HepG2 (cell line): ENCODE measurements at regions not wholly inside any gene's neighbourhood (a gene's known extent, or its start where the extent isn't known, plus 50 kb on each side); places are given as distances from the start of the nearest gene placed in this dataset.

ENCODE experiments used
- ATAC-seq: fragments of 200-7000 bp; cut with Tn5 transposase; 3 replicates; pipeline ENCODE4 v1.9.1; 2020; ENCODE audit warnings: mild to moderate bottlenecking, moderate library complexity
- BruUV-seq: library from RNA; stranded (reverse); fragments of 400-500 nt; replicated peaks from 2 replicates; lab custom pipeline; 2021; lab: Mats Ljungman, UMichigan
- CTCF ChIA-PET: fragments of 300-600 bp; formaldehyde crosslinking; extraction: SDS; loops from one replicate; lab custom pipeline; 2021; ENCODE audit warnings: low total read pairs, inconsistent platforms, low intra/inter-chr PET ratio; lab: Yijun Ruan, JAX
- POLR2A ChIA-PET: fragments of 350-600 bp; sonication (Branson Sonifier 250); formaldehyde crosslinking; loops from one replicate; lab custom pipeline; 2020; ENCODE audit warnings: antibody characterized with exemption, inconsistent platforms; lab: Yijun Ruan, JAX
- DNase-seq: peaks from one replicate; pipeline ENCODE4 v3.0.0-alpha.2; 2015; ENCODE audit warnings: low spot score
- FAIRE-seq: peaks from 3 replicates; lab custom pipeline; 2011; peaks lifted over from hg19 to GRCh38; lab: Jason Lieb, UNC
- H2AFZ ChIP-seq: one replicate; pipeline ENCODE4 v1.6.1; 2011; ENCODE audit warnings: low read length, inconsistent platforms
- H3K27ac ChIP-seq: fragments of 300-600 bp; 3 replicates; pipeline ENCODE4 v1.8.0; 2011; ENCODE audit warnings: mixed run types, mild to moderate bottlenecking, mixed read lengths, low read length, inconsistent platforms; ENCODE audit not compliant: insufficient read depth; ENCODE audit errors: extremely low read length
- H3K27me3 ChIP-seq, 2 experiments: fragments of 200-600 bp in 1 of 2; 2 replicates in 1 of 2; 3 replicates in 1 of 2; pipeline versions ENCODE4 v1.6.0 to v1.8.0; 2011; ENCODE audit warnings: low read length in 2 of 2, mild to moderate bottlenecking in 2 of 2, moderate library complexity in 2 of 2, inconsistent platforms in 1 of 2; ENCODE audit not compliant: insufficient read depth in 2 of 2, control insufficient read depth in 1 of 2
- H3K36me3 ChIP-seq, 2 experiments: fragments of 200-600 bp in 1 of 2; replicated peaks in 1 of 2; 2 replicates in 1 of 2; 3 replicates in 1 of 2; pipeline versions ENCODE4 v1.5.1 to v1.8.0; 2011; ENCODE audit warnings: low read length in 2 of 2, inconsistent platforms in 1 of 2; ENCODE audit not compliant: insufficient read depth in 2 of 2, control insufficient read depth in 1 of 2
- H3K4me1 ChIP-seq: 2 replicates; pipeline ENCODE4 v1.5.1; 2012; ENCODE audit warnings: low read length, inconsistent platforms; ENCODE audit not compliant: insufficient read depth
- H3K4me2 ChIP-seq: 2 replicates; pipeline ENCODE4 v1.6.0; 2011; ENCODE audit warnings: low read depth, low read length, inconsistent platforms
- H3K4me3 ChIP-seq, 3 experiments: fragments of 200-600 bp in 1 of 3; sonication (generic), shearing (Covaris generic) in 1 of 3; replicated peaks in 1 of 3; 2 replicates each; pipeline ENCODE4 v1.5.1; 2011 to 2016; ENCODE audit warnings: low read length in 3 of 3, inconsistent platforms in 2 of 3, low read depth in 2 of 3, mild to moderate bottlenecking in 2 of 3, control low read depth in 1 of 3, mixed read lengths in 1 of 3; ENCODE audit not compliant: insufficient read depth in 1 of 3
- H3K79me2 ChIP-seq: one replicate; pipeline ENCODE4 v1.6.1; 2011; ENCODE audit warnings: low read length, inconsistent platforms; ENCODE audit not compliant: insufficient read depth
- H3K9ac ChIP-seq: 2 replicates; pipeline ENCODE4 v1.6.0; 2011; ENCODE audit warnings: mild to moderate bottlenecking, low read depth, low read length, inconsistent platforms; ENCODE audit not compliant: insufficient read depth
- H3K9me3 ChIP-seq: 2 replicates; pipeline ENCODE4 v1.5.1; 2012; ENCODE audit warnings: mild to moderate bottlenecking, low read length
- H4K20me1 ChIP-seq: 2 replicates; pipeline ENCODE4 v1.6.0; 2011; ENCODE audit warnings: inconsistent platforms, mild to moderate bottlenecking, low read length, moderate library complexity; ENCODE audit not compliant: insufficient read depth
- FOXC1 ChIP-seq: sonication (generic); formaldehyde crosslinking; IDR thresholded peaks from 2 replicates; pipeline ENCODE4 v1.8.0; 2022; ENCODE audit warnings: mild to moderate bottlenecking, missing genetic modification reagents, borderline replicate concordance
- KLF11 ChIP-seq: IDR thresholded peaks from 2 replicates; pipeline ENCODE4 v1.6.1; 2016; ENCODE audit warnings: missing compliant biosample characterization
- KLF15 ChIP-seq: sonication (generic); formaldehyde crosslinking; IDR thresholded peaks from 2 replicates; pipeline ENCODE4 v1.8.1; 2023; ENCODE audit warnings: borderline replicate concordance, mild to moderate bottlenecking, inconsistent platforms, missing genetic modification reagents, mixed read lengths
- MAFK ChIP-seq, 2 experiments: IDR thresholded peaks in 1 of 2; conservative IDR thresholded peaks in 1 of 2; 2 replicates each; pipeline ENCODE4 v1.6.1; 2011; ENCODE audit warnings: improper control_type of control experiment in 2 of 2, low read length in 2 of 2
- RNF2 ChIP-seq: fragments of 450-650 bp; conservative IDR thresholded peaks from 2 replicates; pipeline ENCODE4 v1.6.1; 2016; ENCODE audit warnings: low read depth
- ZNF124 ChIP-seq: sonication (generic); formaldehyde crosslinking; IDR thresholded peaks from 2 replicates; pipeline ENCODE4 v1.4.0; 2020; ENCODE audit warnings: missing genetic modification reagents
- ZNF3 ChIP-seq: IDR thresholded peaks from 2 replicates; pipeline ENCODE4 v1.7.0; 2017; ENCODE audit warnings: inconsistent platforms
- ZNF34 ChIP-seq: sonication (generic); formaldehyde crosslinking; IDR thresholded peaks from 2 replicates; pipeline ENCODE4 v1.4.0; 2020; ENCODE audit warnings: mild to moderate bottlenecking, missing genetic modification reagents, borderline replicate concordance
- ZNF558 ChIP-seq: sonication (generic); formaldehyde crosslinking; IDR thresholded peaks from 2 replicates; pipeline ENCODE4 v1.9.0; 2022; ENCODE audit warnings: mild to moderate bottlenecking, missing genetic modification reagents, borderline replicate concordance
- WGBS: methylation state at CpG from one replicate; pipeline ENCODE4 v1.1.6; 2017; ENCODE audit warnings: low lambda C conversion rate; 5-methylcytosine and 5-hydroxymethylcytosine counted together
- in situ Hi-C: cut with HindIII; loops from 2 replicates; pipeline ENCODE4 v1.10.0; 2017; ENCODE audit warnings: low pct_unique_long_range_greater_than_20kb; ENCODE audit not compliant: extremely low pct_ligation_motif_present
- intact Hi-C: fragments of 100-400 bp; cut with micrococcal nuclease; formaldehyde crosslinking; loops from one replicate; pipeline ENCODE4 v1.10.0; 2022; ENCODE audit not compliant: unreplicated experiment
- TF ChIP-seq, protein P1 (sequence below): sonication (generic); formaldehyde crosslinking; IDR thresholded peaks from 2 replicates; pipeline ENCODE4 v1.4.0; 2020; ENCODE audit warnings: missing genetic modification reagents, borderline replicate concordance
- TF ChIP-seq, protein P2 (sequence below): IDR thresholded peaks from 2 replicates; pipeline ENCODE4 v1.6.1; 2016; ENCODE audit warnings: missing compliant biosample characterization, missing genetic modification reagents, borderline replicate concordance
- TF ChIP-seq, protein P3 (sequence below): sonication (generic); formaldehyde crosslinking; IDR thresholded peaks from 2 replicates; pipeline ENCODE4 v1.4.0; 2020; ENCODE audit warnings: missing genetic modification reagents, borderline replicate concordance
- TF ChIP-seq, protein P4 (sequence below): sonication (generic); formaldehyde crosslinking; IDR thresholded peaks from 2 replicates; pipeline ENCODE4 v1.5.0; 2020; ENCODE audit warnings: missing genetic modification reagents, mild to moderate bottlenecking, borderline replicate concordance

GRCh38 chr4:34628471-34628870 is 1615.8 kb downstream of the ARAP2 start:
- CTCF ChIA-PET: no interaction called here
- 4% methylated on average over 2 of the region's 2 CpGs for WGBS
- Histone ChIP-seq H3K27ac (no peak overlapping the region), H3K36me3 (no peaks in the 10 kb centered on the region), H3K79me2 (no peaks in the 10 kb centered on the region), H3K9ac (no peak overlapping the region), H3K27me3 (no peaks in the 10 kb centered on the region), H4K20me1 (no peaks in the 10 kb centered on the region), H3K4me3 (no peak overlapping the region), H2AFZ (no peak overlapping the region), H3K4me2 (no peak overlapping the region), H3K9me3 (peaks cover 9% of the 10 kb centered on the region; the same call in 1 of the 2 replicates), H3K4me1 (no peaks in the 10 kb centered on the region)
- intact Hi-C loops: no loop called here
- ATAC-seq: no peak
- in situ Hi-C loops: no loop called here
- no TSS peak for BruUV-seq
- POLR2A ChIA-PET: no interaction called here
- no peak for FAIRE-seq
- no peak for DNase-seq
- TF ChIP-seq KLF11 (CRISPR knock-in tag): no peak
- no peak for TF ChIP-seq ZNF3 (CRISPR knock-in tag)
- no peak for TF ChIP-seq FOXC1 (CRISPR knock-in tag)
- TF ChIP-seq ZNF34: no peak
- TF ChIP-seq MAFK (conservative IDR thresholded peaks at IDR 0.05 in 1 of 2, IDR thresholded peaks at IDR 0.05 in 1 of 2; ENCODE audit: low read length in 2 of 2): no peak
- TF ChIP-seq KLF15: no peak

GRCh38 chr4:34629451-34629850 is 1614.9 kb downstream of the ARAP2 start:
- intact Hi-C loops (no loop called here), in situ Hi-C loops (no loop called here)
- no peaks in the 10 kb centered on the region for H3K4me1 ChIP-seq
- no peak overlapping the region for H3K4me2 ChIP-seq
- H3K9ac ChIP-seq: no peak overlapping the region
- no peak for ATAC-seq
- no TSS peak for BruUV-seq
- ChIA-PET POLR2A (no interaction called here), CTCF (no interaction called here)
- peaks cover 9% of the 10 kb centered on the region; the same call in 1 of the 2 replicates for H3K9me3 ChIP-seq
- H4K20me1 ChIP-seq: no peaks in the 10 kb centered on the region
- H3K27me3 ChIP-seq: no peaks in the 10 kb centered on the region
- no peak overlapping the region for H2AFZ ChIP-seq
- H3K27ac ChIP-seq: no peak overlapping the region
- WGBS: 0% methylated on average over 2 of the region's 2 CpGs
- no peaks in the 10 kb centered on the region for H3K36me3 ChIP-seq
- FAIRE-seq: no peak
- H3K79me2 ChIP-seq: no peaks in the 10 kb centered on the region
- DNase-seq: no peak
- H3K4me3 ChIP-seq: no peak overlapping the region
- TF ChIP-seq, protein P1, sequence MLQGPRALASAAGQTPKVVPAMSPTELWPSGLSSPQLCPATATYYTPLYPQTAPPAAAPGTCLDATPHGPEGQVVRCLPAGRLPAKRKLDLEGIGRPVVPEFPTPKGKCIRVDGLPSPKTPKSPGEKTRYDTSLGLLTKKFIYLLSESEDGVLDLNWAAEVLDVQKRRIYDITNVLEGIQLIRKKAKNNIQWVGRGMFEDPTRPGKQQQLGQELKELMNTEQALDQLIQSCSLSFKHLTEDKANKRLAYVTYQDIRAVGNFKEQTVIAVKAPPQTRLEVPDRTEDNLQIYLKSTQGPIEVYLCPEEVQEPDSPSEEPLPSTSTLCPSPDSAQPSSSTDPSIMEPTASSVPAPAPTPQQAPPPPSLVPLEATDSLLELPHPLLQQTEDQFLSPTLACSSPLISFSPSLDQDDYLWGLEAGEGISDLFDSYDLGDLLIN (CRISPR knock-in tag): no peak
- TF ChIP-seq ZNF124 (no peak), RNF2 (no peak), ZNF558 (CRISPR knock-in tag) (no peak)
- TF ChIP-seq, protein P2, sequence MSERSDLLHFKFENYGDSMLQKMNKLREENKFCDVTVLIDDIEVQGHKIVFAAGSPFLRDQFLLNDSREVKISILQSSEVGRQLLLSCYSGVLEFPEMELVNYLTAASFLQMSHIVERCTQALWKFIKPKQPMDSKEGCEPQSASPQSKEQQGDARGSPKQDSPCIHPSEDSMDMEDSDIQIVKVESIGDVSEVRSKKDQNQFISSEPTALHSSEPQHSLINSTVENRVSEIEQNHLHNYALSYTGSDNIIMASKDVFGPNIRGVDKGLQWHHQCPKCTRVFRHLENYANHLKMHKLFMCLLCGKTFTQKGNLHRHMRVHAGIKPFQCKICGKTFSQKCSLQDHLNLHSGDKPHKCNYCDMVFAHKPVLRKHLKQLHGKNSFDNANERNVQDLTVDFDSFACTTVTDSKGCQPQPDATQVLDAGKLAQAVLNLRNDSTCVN: no peak
- TF ChIP-seq, protein P3, sequence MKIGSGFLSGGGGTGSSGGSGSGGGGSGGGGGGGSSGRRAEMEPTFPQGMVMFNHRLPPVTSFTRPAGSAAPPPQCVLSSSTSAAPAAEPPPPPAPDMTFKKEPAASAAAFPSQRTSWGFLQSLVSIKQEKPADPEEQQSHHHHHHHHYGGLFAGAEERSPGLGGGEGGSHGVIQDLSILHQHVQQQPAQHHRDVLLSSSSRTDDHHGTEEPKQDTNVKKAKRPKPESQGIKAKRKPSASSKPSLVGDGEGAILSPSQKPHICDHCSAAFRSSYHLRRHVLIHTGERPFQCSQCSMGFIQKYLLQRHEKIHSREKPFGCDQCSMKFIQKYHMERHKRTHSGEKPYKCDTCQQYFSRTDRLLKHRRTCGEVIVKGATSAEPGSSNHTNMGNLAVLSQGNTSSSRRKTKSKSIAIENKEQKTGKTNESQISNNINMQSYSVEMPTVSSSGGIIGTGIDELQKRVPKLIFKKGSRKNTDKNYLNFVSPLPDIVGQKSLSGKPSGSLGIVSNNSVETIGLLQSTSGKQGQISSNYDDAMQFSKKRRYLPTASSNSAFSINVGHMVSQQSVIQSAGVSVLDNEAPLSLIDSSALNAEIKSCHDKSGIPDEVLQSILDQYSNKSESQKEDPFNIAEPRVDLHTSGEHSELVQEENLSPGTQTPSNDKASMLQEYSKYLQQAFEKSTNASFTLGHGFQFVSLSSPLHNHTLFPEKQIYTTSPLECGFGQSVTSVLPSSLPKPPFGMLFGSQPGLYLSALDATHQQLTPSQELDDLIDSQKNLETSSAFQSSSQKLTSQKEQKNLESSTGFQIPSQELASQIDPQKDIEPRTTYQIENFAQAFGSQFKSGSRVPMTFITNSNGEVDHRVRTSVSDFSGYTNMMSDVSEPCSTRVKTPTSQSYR (CRISPR knock-in tag): no peak
- TF ChIP-seq, protein P4, sequence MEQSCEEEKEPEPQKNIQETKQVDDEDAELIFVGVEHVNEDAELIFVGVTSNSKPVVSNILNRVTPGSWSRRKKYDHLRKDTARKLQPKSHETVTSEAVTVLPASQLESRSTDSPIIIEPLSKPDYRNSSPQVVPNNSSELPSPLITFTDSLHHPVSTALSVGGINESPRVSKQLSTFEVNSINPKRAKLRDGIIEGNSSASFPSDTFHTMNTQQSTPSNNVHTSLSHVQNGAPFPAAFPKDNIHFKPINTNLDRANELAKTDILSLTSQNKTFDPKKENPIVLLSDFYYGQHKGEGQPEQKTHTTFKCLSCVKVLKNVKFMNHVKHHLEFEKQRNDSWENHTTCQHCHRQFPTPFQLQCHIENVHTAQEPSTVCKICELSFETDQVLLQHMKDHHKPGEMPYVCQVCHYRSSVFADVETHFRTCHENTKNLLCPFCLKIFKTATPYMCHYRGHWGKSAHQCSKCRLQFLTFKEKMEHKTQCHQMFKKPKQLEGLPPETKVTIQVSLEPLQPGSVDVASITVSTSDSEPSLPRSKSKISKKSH (CRISPR knock-in tag): no peak
